ENCODE measurements at regions not wholly inside any gene's neighbourhood (a gene's known extent, or its start where the extent isn't known, plus 50 kb on each side); places are given as distances from the start of the nearest gene placed in this dataset.

DNA sequence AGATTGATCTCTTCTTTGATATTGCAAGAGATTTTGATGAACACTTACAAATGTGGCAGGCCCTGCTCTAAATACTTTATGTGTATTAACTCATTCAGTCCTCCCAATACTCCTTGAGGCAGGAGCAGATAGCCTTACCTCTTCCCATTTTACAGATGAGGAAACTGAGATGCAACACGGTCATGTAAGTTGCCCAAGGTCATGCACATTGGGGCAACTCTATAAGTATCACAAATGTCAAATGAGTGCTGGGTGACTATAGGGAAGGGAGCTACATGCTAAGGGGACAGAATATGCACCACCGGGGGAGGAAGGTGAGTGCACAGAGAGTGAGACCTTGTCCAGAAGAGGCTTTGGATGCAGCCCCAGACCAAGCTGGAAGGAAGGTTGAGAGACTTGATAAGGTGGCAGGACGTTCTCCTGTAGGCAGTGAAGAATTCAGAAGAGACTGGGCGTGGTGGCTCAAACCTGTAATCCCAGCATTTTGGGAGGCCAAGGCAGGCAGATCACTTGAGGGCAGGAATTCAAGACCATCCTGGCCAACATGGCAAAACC, 132.3 kb upstream of the PWP1 start:
- no peak for DNase-seq (ENCODE audit: low spot score)

DNA sequence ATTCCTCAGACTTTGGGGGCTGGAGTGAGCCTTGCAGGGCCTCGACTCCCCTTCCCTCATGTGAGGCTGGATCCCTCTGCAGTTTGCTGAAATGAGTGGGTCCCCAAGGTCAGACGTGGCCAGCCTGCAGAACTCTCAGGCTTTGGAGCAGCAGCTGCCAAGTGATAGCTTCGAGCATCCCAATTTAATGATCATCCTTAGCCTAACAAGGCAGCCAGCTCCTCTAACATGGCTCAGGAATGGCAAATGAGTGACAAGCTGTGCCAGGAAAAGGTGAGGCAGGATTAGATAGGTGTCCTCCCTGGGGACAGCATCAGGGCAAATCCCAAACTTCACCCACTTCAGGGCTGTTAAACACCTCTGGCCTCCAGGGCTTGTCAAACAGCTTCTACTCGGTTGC, 130.7 kb upstream of the PWP1 start:
- no peak for DNase-seq (ENCODE audit: low spot score)

- DNase-seq (ENCODE audit: low spot score): no peak
Measured at GRCh38 chr12:107557026-107557425, 128.6 kb upstream of the PWP1 start.

- no peak for DNase-seq (ENCODE audit: low spot score)
Measured at GRCh38 chr12:107557589-107558100, 128.0 kb upstream of the PWP1 start.

DNA sequence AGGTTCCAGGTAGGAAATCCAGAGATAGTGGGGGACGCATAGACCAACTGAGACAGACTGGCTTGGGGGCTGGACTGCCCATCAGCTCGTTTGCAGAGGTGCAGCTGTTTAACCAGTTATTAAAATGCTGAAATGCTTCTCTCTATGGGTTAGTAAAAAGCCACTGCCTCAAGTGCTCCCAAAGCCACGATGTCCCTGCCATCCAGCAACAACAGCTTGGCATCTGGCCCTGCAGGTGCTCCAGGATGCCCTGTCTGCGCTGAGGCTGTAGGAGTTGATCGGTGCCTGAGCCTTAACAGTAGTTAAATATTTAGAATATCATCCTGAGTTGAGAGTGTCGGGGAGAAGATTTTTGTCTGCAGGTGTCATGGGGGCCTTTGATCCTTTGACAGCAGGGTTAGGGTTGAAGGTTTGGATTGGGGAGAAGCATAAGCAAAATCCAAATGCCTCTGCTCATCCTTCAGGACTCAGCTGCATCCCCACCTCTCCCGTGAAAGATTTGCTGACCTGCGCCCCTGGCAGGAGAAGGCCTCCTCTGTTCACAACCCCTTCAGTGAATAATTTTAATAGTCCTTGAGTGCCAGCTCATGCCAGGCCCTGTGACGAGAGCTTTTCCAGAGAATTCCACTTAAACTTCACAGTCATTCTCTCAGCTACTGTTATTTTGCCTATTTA, 127.3 kb upstream of the PWP1 start:
- DNase-seq (ENCODE audit: low spot score): no peak

GRCh38 chr12:107558816-107559382, 126.7 kb upstream of the PWP1 start:
- no peak for DNase-seq (ENCODE audit: low spot score)

- no peak for DNase-seq (ENCODE audit: low spot score)
Measured at GRCh38 chr12:107560165-107560898, 125.3 kb upstream of the PWP1 start.

GRCh38 chr12:107560899-107561285, 124.7 kb upstream of the PWP1 start:
- no peak for DNase-seq (ENCODE audit: low spot score)

- peak; percentile 45 for DNase-seq (ENCODE audit: low spot score)
Measured at GRCh38 chr12:107564946-107565345, 120.7 kb upstream of the PWP1 start.

GRCh38 chr12:107565551-107565950, 120.0 kb upstream of the PWP1 start:
- no peak for DNase-seq (ENCODE audit: low spot score)

DNA sequence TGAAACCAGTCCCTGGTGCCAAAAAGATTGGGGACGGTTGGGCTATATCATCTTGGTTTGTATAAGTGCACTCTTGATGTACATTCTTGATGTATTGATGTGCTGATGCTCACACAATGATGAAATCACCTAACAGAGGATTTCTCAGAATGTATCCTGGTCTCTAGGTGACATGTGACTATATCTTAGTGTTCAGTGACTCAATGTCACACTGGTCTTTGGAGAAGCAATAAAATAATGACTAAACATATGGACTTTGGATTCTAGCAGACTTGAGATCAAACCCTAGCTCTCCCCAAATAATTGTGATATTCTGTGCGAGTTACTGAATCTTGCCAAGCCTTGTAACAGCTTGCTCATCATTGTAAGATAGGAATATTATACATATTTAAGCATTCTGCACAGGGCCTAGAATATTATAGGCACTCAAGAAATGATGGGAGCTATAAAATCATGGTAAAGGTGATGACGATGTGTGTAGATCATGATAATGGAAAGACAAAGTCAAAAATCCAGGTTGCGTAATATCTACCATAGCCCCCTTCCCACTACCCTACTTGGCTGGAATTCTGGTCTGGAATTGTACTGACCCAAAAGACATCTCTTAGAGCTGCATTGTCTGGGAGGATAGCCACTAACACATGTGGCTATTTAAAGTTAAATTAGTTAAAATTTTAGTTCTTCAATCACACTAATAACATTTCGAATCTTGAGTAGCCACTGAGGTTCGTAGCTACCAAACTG, 117.6 kb upstream of the PWP1 start:
- DNase-seq (ENCODE audit: low spot score): no peak

GRCh38 chr12:107568718-107569117, 116.9 kb upstream of the PWP1 start:
- no peak for DNase-seq (ENCODE audit: low spot score)

DNA sequence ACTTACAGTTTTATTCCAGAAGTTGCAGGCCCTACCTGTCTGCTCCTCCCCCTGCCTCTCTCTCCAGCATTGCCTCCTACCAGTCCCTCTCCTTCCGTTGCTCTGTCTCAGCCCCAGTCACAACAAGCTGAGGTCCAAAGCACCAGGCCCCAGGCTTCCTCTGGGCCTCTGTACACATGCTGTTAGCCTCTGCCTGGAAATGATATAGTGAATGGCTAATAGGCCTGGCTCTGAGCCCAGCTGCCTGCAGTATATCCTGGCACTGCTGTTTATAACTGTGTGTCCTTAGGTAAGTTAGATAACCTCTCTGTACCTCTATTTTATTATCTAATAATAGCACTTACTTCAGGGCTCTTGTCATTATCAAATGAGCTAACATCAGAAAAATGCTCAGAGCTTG, 114.9 kb upstream of the PWP1 start:
- DNase-seq (ENCODE audit: low spot score): no peak

DNA sequence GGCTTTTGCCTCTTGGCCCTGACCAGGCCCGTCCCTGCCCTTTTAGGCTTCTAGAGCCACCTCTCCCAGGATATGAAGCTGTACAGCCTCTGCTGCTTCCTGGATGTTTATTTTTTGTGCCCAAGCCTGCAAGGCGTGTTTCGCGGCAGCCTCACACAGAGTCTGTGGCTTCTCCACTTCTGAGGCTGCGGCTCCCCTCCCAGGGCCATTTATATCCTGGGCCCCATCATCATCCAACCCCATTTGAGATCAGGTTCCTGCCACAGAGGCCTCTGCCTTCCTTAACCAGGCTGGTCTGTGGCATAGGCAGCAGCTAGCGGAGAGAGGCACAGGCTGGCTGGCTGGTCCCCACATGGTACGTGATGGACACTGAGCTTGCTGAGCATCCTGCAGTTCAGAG, 114.1 kb upstream of the PWP1 start:
- DNase-seq (ENCODE audit: low spot score): no peak

DNA sequence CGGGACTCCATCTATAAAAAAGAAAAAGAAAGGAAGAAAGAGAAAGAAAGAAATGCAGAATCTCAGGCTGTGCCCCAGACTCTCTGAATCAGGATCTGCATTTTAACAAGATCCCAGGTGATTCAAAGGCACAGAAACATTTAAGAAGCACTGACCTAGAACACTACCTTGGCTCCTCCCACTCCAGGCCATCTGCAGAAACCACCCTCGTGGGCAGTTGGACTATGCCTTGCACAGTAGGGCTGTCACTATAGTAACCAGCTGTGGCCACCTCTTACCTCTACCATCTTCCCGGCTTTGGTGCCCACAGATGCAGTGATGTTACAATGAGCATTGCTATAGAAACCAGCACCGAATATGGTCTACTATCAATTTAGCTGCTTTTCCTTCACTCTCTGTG, 110.9 kb upstream of the PWP1 start:
- no peak for DNase-seq (ENCODE audit: low spot score)

DNA sequence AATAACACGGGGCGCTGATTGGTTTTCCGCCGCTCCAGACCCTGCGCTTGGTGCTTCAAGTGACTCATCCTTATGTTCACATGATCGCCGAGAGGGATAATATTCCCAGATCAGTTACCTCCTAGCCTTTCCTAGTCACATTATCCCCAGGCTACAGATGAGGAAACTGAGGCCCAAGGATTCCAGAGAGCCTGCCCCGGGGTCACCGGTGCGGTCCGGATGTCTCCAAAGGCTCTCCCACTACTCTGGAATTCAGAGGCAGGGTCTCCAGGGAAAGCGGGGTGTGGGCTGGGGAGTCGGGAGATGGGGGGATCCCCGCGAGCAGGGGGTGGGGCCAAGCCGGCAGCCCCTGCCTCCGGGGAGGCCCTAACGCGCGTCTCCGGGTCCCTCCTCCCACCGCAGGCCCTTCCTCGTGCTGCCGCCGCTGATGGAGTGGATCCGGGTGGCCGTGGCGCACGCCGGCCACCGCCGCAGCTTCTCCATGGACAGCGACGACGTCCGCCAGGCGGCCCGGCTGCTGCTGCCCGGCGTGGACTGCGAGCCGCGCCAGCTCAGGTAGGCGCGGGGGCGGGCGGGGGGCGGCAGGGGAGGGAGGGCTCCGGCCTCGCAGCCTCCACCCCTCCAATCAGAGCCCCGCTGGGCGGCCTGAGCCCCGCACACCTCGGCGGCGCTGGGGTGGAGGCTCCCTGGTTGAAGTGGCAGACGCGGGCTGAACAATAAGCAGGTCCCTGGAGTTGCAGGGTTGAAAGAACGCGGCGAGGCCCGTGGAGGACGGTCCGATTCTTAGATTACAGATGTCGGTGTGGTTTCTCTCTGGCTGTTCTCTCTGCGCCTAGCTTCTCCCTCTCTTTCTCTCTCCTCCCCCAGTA, 104.6 kb upstream of the PWP1 start:
- DNase-seq (ENCODE audit: low spot score): peak; percentile 56

GRCh38 chr12:107581619-107582015, 104.0 kb upstream of the PWP1 start:
- DNase-seq (ENCODE audit: low spot score): no peak

GRCh38 chr12:107583551-107583950, 102.0 kb upstream of the PWP1 start:
- no peak for DNase-seq (ENCODE audit: low spot score)

GRCh38 chr12:107584563-107584962, 101.0 kb upstream of the PWP1 start:
- no peak for DNase-seq (ENCODE audit: low spot score)

DNA sequence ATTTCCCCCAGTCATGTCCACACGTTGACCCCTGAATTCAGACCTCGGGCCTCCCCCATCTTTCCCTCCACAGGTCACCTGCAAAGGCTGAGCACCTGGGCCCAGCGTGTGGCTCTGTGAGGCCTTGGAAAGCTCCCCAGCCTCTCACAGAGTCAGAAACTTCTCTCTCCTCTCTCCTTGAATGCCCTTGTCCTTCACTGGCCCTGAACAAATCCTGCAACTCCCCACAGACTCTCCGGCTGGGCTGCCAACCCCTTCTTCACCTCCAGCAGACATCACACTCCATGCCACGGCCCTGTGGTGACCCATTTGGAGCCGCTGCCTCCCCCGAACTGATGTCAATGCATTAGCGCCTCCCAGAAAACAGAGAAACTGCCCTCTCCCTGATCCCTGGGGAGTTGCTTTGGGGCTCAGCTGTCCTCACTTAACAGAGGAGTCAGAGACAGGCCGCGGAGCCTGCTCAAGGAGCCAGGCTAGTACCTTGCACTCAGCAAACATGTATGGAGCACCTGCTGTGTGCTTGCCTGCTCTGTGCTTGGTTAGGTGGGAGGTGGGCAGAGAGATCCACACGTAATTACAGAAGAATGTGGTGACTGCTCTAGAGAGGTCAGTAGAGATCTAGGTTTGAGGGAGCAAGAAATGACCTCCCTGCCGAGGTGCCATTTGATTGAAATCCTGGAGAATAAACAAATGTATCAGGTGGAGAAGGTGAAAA, 99.2 kb upstream of the PWP1 start:
- DNase-seq (ENCODE audit: low spot score): no peak

DNA sequence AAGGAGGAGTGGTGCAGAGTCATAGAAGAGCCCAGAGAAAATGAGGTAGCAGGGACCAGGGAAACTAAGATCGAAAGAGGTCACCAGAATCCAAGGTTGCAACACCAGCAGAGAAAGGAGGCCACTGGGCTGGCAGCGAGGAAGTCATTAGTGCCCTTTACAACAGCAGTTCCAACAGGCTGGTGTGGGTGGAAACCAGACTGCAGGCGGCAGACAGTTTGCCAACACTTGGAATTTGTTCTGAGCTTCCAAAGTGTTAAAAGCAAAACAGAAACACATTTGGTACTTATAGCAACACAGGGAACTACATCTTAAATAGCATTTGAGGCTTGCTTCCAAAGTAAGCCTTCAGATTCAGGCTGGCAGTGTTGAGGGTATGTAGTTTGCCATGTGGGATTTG, 95.2 kb upstream of the PWP1 start:
- DNase-seq (ENCODE audit: low spot score): peak; percentile 26
